Lung (tissue), 11 donors: ENCODE measurements at regions not wholly inside any gene's neighbourhood (a gene's known extent, or its start where the extent isn't known, plus 50 kb on each side); places are given as distances from the start of the nearest gene placed in this dataset.
A peak's percentile ranks its signal among the peaks of the same experiment; 100 is the strongest.

Experiments used
- ATAC-seq: fragments of 200-7000 bp; cut with Tn5 transposase; one replicate; pipeline ENCODE4 v1.9.1; 2020; ENCODE audit warnings: moderate number of reproducible peaks; ENCODE audit not compliant: insufficient read depth, low FRiP score
- DNase-seq, 3 donors: peaks; one replicate each; pipeline ENCODE4 v3.0.0-alpha.2; 2013 to 2017
- H3K27ac ChIP-seq, 2 donors: one replicate each; pipeline ENCODE4 v1.5.1; 2013; ENCODE audit warnings: mild to moderate bottlenecking in 2 of 2, moderate library complexity in 2 of 2, control low read depth in 1 of 2, inconsistent platforms in 1 of 2, low read depth in 1 of 2, low read length in 1 of 2
- H3K27me3 ChIP-seq, 3 donors: one replicate each; pipeline ENCODE4 v1.5.1; 2013; ENCODE audit warnings: low read length in 2 of 3; ENCODE audit not compliant: control insufficient read depth in 3 of 3, insufficient read depth in 3 of 3
- H3K36me3 ChIP-seq, 4 donors: one replicate each; pipeline ENCODE4 v1.5.1; 2013; ENCODE audit warnings: low read length in 4 of 4, mild to moderate bottlenecking in 1 of 4, moderate library complexity in 1 of 4; ENCODE audit not compliant: control insufficient read depth in 4 of 4, insufficient read depth in 4 of 4
- H3K4me1 ChIP-seq, 5 donors: one replicate each; pipeline ENCODE4 v1.5.1; 2013; ENCODE audit warnings: low read length in 5 of 5, mild to moderate bottlenecking in 2 of 5, moderate library complexity in 1 of 5; ENCODE audit not compliant: control insufficient read depth in 5 of 5, insufficient read depth in 5 of 5
- H3K4me3 ChIP-seq: one replicate; pipeline ENCODE4 v1.5.1; 2013; ENCODE audit warnings: mild to moderate bottlenecking, control low read depth, moderate library complexity
- H3K9ac ChIP-seq, 2 donors: one replicate each; pipeline ENCODE4 v1.5.1; 2013; ENCODE audit warnings: low read length in 2 of 2, control low read depth in 1 of 2; ENCODE audit not compliant: insufficient read depth in 1 of 2
- H3K9me3 ChIP-seq, 4 donors: one replicate each; pipeline ENCODE4 v1.5.1; 2013; ENCODE audit warnings: low read length in 3 of 4, mild to moderate bottlenecking in 1 of 4, moderate library complexity in 1 of 4; ENCODE audit not compliant: control insufficient read depth in 4 of 4, insufficient read depth in 3 of 4
- CTCF ChIP-seq: IDR thresholded peaks from 2 replicates; pipeline ENCODE4 v1.5.1; 2012; ENCODE audit warnings: mild to moderate bottlenecking; ENCODE audit errors: control extremely low read depth, extremely low read depth
- WGBS, 2 donors: extraction: QIAGEN DNeasy Blood & Tissue Kit; methylation state at CpG; one replicate each; pipeline ENCODE4 v1.1.7; 2013; 5-methylcytosine and 5-hydroxymethylcytosine counted together
- donor health status: control.
- donor health status: control.
- donor health status: Bipolar disorder and iron deficiency.
- donor health status: healthy.
- donor health status: DM: yes; HTN: yes; CAD: no.

DNA sequence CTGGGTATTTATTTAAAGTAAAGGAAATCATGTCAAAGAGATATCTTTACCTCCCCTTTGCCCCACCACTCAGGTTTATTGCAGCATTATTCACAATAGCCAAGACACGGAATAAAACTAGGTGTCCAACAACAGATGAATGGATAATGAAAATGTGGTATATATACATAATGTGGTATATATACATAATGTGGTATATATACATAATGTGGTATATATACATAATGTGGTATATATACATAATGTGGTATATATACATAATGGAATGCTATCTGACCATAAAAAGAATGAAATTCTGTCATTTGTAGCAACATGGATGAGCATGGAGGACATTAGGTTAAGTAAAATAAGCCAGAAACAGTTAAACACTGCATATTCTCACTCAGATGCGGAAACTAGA is 262.6 kb upstream of the PLXNA2 start:
- H3K4me1 ChIP-seq: no peaks in the 10 kb centered on the region
- H3K9ac ChIP-seq: no peak overlapping the region
- WGBS, 2 donors: 89 to 95% methylated on average over 2 of the region's 2 CpGs
- no peaks in the 10 kb centered on the region for H3K36me3 ChIP-seq
- no peak overlapping the region for H3K27ac ChIP-seq
- no peak for DNase-seq
- no peak overlapping the region for H3K4me3 ChIP-seq
- H3K27me3 ChIP-seq: no peaks in the 10 kb centered on the region
- no peak for ATAC-seq
- no peak for TF ChIP-seq CTCF
- no peaks in the 10 kb centered on the region for H3K9me3 ChIP-seq

- 65 to 72% methylated on average over 2 of the region's 2 CpGs for WGBS, 2 donors
- no peak for DNase-seq
- Histone ChIP-seq H3K27me3 (no peaks in the 10 kb centered on the region), H3K4me3 (no peak overlapping the region), H3K4me1 (no peaks in the 10 kb centered on the region), H3K9ac (no peak overlapping the region), H3K9me3 (no peaks in the 10 kb centered on the region), H3K27ac (no peak overlapping the region), H3K36me3 (no peaks in the 10 kb centered on the region)
- TF ChIP-seq CTCF: no peak
- no peak for ATAC-seq
Measured at GRCh38 chr1:208509072-208509471, 264.9 kb upstream of the PLXNA2 start.

DNA sequence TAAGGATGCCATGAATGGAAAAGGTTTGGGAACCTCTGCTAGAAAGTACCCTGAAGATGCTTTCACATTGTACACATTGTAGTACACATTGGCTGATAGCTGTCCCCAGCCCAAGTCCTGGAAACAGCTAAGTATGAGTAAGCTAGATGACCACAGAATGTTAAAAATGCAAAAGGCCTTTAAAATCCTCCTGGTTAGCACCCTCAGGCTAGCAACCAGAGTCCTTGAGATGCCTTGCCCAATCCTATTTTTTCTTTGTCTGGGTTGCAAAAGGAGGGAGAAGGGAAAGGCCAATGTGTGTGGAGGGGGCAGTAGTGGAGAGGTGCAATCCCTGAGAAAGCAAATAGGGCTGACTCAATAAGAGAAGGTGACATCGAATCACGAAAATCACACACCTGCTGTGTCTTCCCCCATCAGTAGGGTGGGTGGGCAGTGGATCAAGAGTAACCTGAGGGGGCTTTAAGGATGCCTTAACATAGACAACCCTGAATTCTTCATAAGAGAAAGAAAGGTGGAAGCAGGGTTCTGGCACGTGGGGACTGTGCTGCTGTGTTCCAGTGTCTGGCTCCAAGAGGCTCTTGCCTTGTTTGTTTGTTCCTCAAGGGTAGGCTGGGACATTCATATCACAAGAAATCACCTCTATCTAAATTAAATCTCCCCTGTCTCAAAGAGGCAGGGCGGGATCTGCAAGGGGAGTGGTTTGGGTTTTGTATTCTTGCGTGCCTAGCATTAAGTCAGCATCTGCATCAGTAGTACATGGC is 266.2 kb upstream of the PLXNA2 start:
- DNase-seq (no peak), ATAC-seq (peak; percentile 69)
- WGBS, 2 donors: 71 to 75% methylated on average over 5 of the region's 5 CpGs
- no peaks in the 10 kb centered on the region for H3K4me1 ChIP-seq
- no peak overlapping the region for H3K4me3 ChIP-seq
- peak overlapping the region in 1 of 2 donors; percentile 41 for H3K27ac ChIP-seq
- no peaks in the 10 kb centered on the region for H3K36me3 ChIP-seq
- TF ChIP-seq CTCF: no peak
- H3K27me3 ChIP-seq: no peaks in the 10 kb centered on the region
- no peaks in the 10 kb centered on the region for H3K9me3 ChIP-seq
- no peak overlapping the region for H3K9ac ChIP-seq
